Gastrocnemius medialis (tissue), 4 donors: ENCODE measurements at regions not wholly inside any gene's neighbourhood (a gene's known extent, or its start where the extent isn't known, plus 50 kb on each side); places are given as distances from the start of the nearest gene placed in this dataset.

Experiments
- ATAC-seq, 2 donors: fragments of 150-250 bp; one replicate each; pipeline ENCODE4 v1.9.1; 2016
- DNase-seq, 2 donors: peaks; one replicate each; pipeline ENCODE4 v3.0.0-alpha.2; 2019
- H3K27ac ChIP-seq, 4 donors: fragments of 200-600 bp; sonication (generic); 1 replicate in 1 of 4; 2 replicates in 3 of 4; pipeline ENCODE4 v1.5.1; 2016 to 2018; ENCODE audit warnings: mild to moderate bottlenecking in 2 of 4, moderate library complexity in 1 of 4
- H3K27me3 ChIP-seq, 3 donors: fragments of 200-600 bp; sonication (generic) in 2 of 3; 1 replicate in 1 of 3; 2 replicates in 2 of 3; pipeline versions ENCODE4 v1.5.1 to v1.6.0; 2016 to 2019; ENCODE audit warnings: mild to moderate bottlenecking in 1 of 3, moderate library complexity in 1 of 3
- H3K36me3 ChIP-seq, 2 donors: fragments of 200-600 bp; sonication (generic) in 1 of 2; one replicate each; pipeline ENCODE4 v1.5.1; 2017 to 2018
- H3K4me1 ChIP-seq, 2 donors: fragments of 200-600 bp; sonication (generic) in 1 of 2; one replicate each; pipeline ENCODE4 v1.5.1; 2016 to 2017; ENCODE audit warnings: mild to moderate bottlenecking in 2 of 2
- H3K4me3 ChIP-seq, 4 donors: fragments of 200-600 bp; sonication (generic) in 3 of 4; 1 replicate in 1 of 4; 2 replicates in 3 of 4; pipeline ENCODE4 v1.5.1; 2016 to 2019; ENCODE audit warnings: mild to moderate bottlenecking in 2 of 4
- H3K9me3 ChIP-seq, 3 donors: fragments of 200-600 bp; sonication (generic) in 2 of 3; 1 replicate in 1 of 3; 2 replicates in 2 of 3; pipeline ENCODE4 v1.5.1; 2016 to 2019
- POLR2A ChIP-seq, 2 donors: fragments of 450-650 bp; IDR thresholded peaks; one replicate each; pipeline ENCODE4 v1.6.1; 2017; ENCODE audit warnings: antibody characterized with exemption in 2 of 2, mild to moderate bottlenecking in 2 of 2, moderate library complexity in 2 of 2
- in situ Hi-C, 4 donors: fragments of 200-750 bp; cut with MboI; loops; one replicate each; pipeline versions ENCODE4 v1.15.0 to v1.8.0; 2017; ENCODE audit warnings: low sequenced_read_pairs in 4 of 4
- intact Hi-C: fragments of 100-400 bp; cut with DNase I; formaldehyde crosslinking; loops from one replicate; pipeline ENCODE4 v1.15.1; 2023; ENCODE audit warnings: low total_unique reads
- TF ChIP-seq, protein P1 (sequence below), 5 experiments: fragments of 450-650 bp in 3 of 5; fragments of 200-600 bp in 2 of 5; sonication (generic) in 2 of 5; IDR thresholded peaks in 4 of 5; conservative IDR thresholded peaks in 1 of 5; 1 replicate in 4 of 5; 2 replicates in 1 of 5; pipeline ENCODE4 v1.5.1; 2016 to 2019; ENCODE audit warnings: antibody characterized with exemption in 5 of 5, mild to moderate bottlenecking in 3 of 5, moderate library complexity in 3 of 5

GRCh38 chr4:43990551-43990950 lies 458.1 kb downstream of the KCTD8 start:
- in situ Hi-C loops (loop anchor here in 1 of 4 donors (10.0 kb wide), 1 partner anchor 56 kb away; no protein-coding TSS in a partner anchor), intact Hi-C loops (no loop called here)
- TF ChIP-seq, protein P1, sequence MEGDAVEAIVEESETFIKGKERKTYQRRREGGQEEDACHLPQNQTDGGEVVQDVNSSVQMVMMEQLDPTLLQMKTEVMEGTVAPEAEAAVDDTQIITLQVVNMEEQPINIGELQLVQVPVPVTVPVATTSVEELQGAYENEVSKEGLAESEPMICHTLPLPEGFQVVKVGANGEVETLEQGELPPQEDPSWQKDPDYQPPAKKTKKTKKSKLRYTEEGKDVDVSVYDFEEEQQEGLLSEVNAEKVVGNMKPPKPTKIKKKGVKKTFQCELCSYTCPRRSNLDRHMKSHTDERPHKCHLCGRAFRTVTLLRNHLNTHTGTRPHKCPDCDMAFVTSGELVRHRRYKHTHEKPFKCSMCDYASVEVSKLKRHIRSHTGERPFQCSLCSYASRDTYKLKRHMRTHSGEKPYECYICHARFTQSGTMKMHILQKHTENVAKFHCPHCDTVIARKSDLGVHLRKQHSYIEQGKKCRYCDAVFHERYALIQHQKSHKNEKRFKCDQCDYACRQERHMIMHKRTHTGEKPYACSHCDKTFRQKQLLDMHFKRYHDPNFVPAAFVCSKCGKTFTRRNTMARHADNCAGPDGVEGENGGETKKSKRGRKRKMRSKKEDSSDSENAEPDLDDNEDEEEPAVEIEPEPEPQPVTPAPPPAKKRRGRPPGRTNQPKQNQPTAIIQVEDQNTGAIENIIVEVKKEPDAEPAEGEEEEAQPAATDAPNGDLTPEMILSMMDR (IDR thresholded peaks at IDR 0.05 in 4 of 5, conservative IDR thresholded peaks at IDR 0.05 in 1 of 5) = no peak
- TF ChIP-seq POLR2A (IDR thresholded peaks at IDR 0.05) = no peak
- Histone ChIP-seq H3K36me3 (no peaks in the 10 kb centered on the region), H3K4me3 (no peak overlapping the region), H3K27ac (no peak overlapping the region), H3K27me3 (no peaks in the 10 kb centered on the region), H3K9me3 (no peaks in the 10 kb centered on the region), H3K4me1 (no peaks in the 10 kb centered on the region)
- no peak for ATAC-seq
- no peak for DNase-seq

DNA sequence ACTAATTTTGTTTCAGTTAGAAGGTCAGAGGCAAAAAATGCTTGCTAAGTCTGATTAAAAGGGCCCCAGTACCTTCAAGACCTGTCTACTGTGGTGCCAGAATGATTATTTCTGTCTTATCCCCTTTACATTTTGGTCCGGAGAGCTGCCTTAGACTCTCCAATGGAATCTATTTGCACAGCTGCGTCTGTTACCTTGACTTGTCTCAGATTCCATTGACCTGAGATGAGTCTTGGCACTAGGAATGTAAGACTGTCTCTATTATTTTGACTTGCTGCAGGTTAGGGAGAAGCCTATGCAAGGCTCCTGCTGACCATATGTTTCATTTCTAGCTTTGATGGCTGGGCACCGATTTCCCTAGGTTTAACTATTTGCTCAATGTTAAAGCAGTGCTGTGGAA lies 457.6 kb downstream of the KCTD8 start:
- H3K4me1 ChIP-seq = no peaks in the 10 kb centered on the region
- DNase-seq = no peak
- no peaks in the 10 kb centered on the region for H3K27me3 ChIP-seq
- in situ Hi-C loops (loop anchor here in 1 of 4 donors (10.0 kb wide), 1 partner anchor 56 kb away; no protein-coding TSS in a partner anchor), intact Hi-C loops (no loop called here)
- no peak overlapping the region for H3K4me3 ChIP-seq
- H3K9me3 ChIP-seq = no peaks in the 10 kb centered on the region
- no peak for TF ChIP-seq POLR2A (IDR thresholded peaks at IDR 0.05)
- TF ChIP-seq, protein P1 (IDR thresholded peaks at IDR 0.05 in 4 of 5, conservative IDR thresholded peaks at IDR 0.05 in 1 of 5) = no peak
- no peak overlapping the region for H3K27ac ChIP-seq
- H3K36me3 ChIP-seq = no peaks in the 10 kb centered on the region
- ATAC-seq = no peak

DNA sequence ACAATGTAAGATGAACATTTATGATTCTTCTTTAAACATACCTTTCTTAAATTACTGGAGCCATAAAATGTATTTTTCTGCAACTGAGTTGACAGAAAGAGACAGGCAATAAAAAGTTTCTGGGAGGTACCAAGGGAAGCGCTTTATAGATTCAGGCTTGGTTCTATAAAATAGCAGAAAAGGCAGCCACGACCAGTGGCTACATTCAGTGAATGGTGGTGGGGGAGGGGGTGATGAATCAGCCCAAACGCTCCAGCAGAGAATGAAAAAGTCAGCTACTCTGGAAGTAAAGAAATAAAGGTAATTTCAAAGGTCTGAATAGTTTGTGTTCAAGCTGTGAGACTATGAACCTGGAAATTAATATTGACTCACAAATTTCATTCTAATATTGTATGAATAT lies 456.1 kb downstream of the KCTD8 start:
- ATAC-seq (no peak), DNase-seq (no peak)
- Histone ChIP-seq H3K27me3 (no peaks in the 10 kb centered on the region), H3K4me3 (no peak overlapping the region), H3K4me1 (no peaks in the 10 kb centered on the region), H3K36me3 (no peaks in the 10 kb centered on the region), H3K27ac (no peak overlapping the region), H3K9me3 (no peaks in the 10 kb centered on the region)
- in situ Hi-C loops (loop anchor here in 1 of 4 donors (10.0 kb wide), 1 partner anchor 58 kb away; no protein-coding TSS in a partner anchor), intact Hi-C loops (no loop called here)
- TF ChIP-seq, protein P1 (IDR thresholded peaks at IDR 0.05 in 4 of 5, conservative IDR thresholded peaks at IDR 0.05 in 1 of 5) = no peak
- TF ChIP-seq POLR2A (IDR thresholded peaks at IDR 0.05) = no peak

- no peak overlapping the region for H3K27ac ChIP-seq
- DNase-seq (no peak), ATAC-seq (no peak)
- no peaks in the 10 kb centered on the region for H3K36me3 ChIP-seq
- H3K4me3 ChIP-seq = no peak overlapping the region
- no peaks in the 10 kb centered on the region for H3K9me3 ChIP-seq
- no peaks in the 10 kb centered on the region for H3K4me1 ChIP-seq
- in situ Hi-C loops = loop anchor here in 1 of 4 donors (10.0 kb wide), 1 partner anchor 59 kb away; no protein-coding TSS in a partner anchor
- no peaks in the 10 kb centered on the region for H3K27me3 ChIP-seq
- TF ChIP-seq POLR2A (IDR thresholded peaks at IDR 0.05) = no peak
- TF ChIP-seq, protein P1 (IDR thresholded peaks at IDR 0.05 in 4 of 5, conservative IDR thresholded peaks at IDR 0.05 in 1 of 5) = no peak
- intact Hi-C loops = no loop called here
Measured at GRCh38 chr4:43993196-43993902, 455.3 kb downstream of the KCTD8 start.
